ENCODE measurements at regions not wholly inside any gene's neighbourhood (a gene's known extent, or its start where the extent isn't known, plus 50 kb on each side); places are given as distances from the start of the nearest gene placed in this dataset.

DNA sequence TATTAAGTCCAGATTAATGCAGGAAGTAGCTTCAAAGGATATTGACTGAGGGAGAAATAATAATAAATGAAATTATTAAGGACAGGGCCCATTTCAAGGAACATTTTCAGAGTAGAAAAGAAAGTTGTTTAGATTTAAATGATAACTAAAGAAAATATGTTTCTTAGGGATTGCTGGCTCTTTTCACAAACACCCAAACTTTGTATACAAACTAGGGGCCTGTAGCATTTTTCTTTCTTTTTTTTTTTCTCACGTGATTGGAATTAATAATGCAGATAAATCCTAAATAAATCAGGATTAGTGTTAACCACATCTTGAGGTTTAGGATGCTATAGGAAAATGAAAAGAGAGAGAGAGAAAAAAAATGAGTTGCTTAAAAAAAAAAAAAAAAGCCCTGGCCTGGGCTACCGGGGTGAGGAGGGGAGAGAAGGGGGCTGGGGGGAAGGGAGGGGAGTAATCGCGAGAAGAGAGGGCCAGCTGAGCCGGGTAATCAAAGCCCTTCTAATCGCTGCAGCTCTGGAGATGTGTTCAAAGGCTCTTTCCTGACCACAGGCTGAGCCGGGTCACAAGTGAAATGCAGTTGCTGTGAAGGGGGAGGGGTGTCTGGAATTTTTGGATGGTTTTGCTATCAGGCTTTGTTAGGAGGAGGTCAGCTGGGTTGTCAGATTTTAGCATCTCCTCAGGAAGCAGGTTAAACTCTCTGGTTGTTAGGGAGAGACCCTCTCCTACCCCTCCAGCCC is 104.6 kb upstream of the ZFHX3 start:
- Histone ChIP-seq H3K36me3 (ENCODE audit: insufficient read depth, low read length) (no peaks in the 10 kb centered on the region), H3K4me1 (ENCODE audit: control insufficient read depth, insufficient read depth, low read length) (no peaks in the 10 kb centered on the region), H3K27me3 (ENCODE audit: control insufficient read depth, insufficient read depth, low read length) (no peaks in the 10 kb centered on the region), H3K4me2 (ENCODE audit: low read length) (no peak overlapping the region), H3K9ac (ENCODE audit: low read depth, low read length) (no peak overlapping the region), H3K4me3 (ENCODE audit: low read length) (no peak overlapping the region), H3K9me3 (replicated peaks; ENCODE audit: low read length) (no peaks in the 10 kb centered on the region)

- H3K4me1 ChIP-seq (ENCODE audit: control insufficient read depth, insufficient read depth, low read length): no peaks in the 10 kb centered on the region
- no peaks in the 10 kb centered on the region for H3K9me3 ChIP-seq (replicated peaks; ENCODE audit: low read length)
- H3K4me2 ChIP-seq (ENCODE audit: low read length): no peak overlapping the region
- H3K4me3 ChIP-seq (ENCODE audit: low read length): no peak overlapping the region
- no peak overlapping the region for H3K9ac ChIP-seq (ENCODE audit: low read depth, low read length)
- H3K27me3 ChIP-seq (ENCODE audit: control insufficient read depth, insufficient read depth, low read length): no peaks in the 10 kb centered on the region
- no peaks in the 10 kb centered on the region for H3K36me3 ChIP-seq (ENCODE audit: insufficient read depth, low read length)
These were observed 104.0 kb upstream of the ZFHX3 start for GRCh38 chr16:73151941-73152340.

- Histone ChIP-seq H3K4me1 (ENCODE audit: control insufficient read depth, insufficient read depth, low read length) (no peaks in the 10 kb centered on the region), H3K36me3 (ENCODE audit: insufficient read depth, low read length) (no peaks in the 10 kb centered on the region), H3K9me3 (replicated peaks; ENCODE audit: low read length) (no peaks in the 10 kb centered on the region), H3K27me3 (ENCODE audit: control insufficient read depth, insufficient read depth, low read length) (no peaks in the 10 kb centered on the region), H3K9ac (ENCODE audit: low read depth, low read length) (no peak overlapping the region), H3K4me2 (ENCODE audit: low read length) (no peak overlapping the region), H3K4me3 (ENCODE audit: low read length) (no peak overlapping the region)
These were observed 103.3 kb upstream of the ZFHX3 start for GRCh38 chr16:73151225-73151624.

DNA sequence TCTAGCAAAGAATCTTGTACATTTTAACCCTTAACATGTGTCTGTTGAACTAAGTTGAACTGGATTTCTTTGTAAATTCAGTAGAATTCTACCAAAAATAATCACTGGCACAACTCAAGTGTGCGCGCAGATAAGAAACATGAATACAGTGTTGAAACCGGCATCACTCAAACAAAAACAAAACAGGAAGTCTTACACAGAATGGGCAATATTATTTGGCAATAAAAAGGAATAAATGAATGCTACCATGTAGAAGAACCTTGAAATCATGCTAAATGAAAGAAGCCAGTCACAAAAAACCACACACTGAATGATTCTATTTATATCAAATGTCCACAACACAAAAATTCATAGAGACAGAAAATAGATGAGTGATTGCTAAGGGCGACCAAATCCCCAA is 102.9 kb upstream of the ZFHX3 start:
- Histone ChIP-seq H3K27me3 (ENCODE audit: control insufficient read depth, insufficient read depth, low read length) (no peaks in the 10 kb centered on the region), H3K4me2 (ENCODE audit: low read length) (no peak overlapping the region), H3K4me1 (ENCODE audit: control insufficient read depth, insufficient read depth, low read length) (no peaks in the 10 kb centered on the region), H3K9me3 (replicated peaks; ENCODE audit: low read length) (no peaks in the 10 kb centered on the region), H3K36me3 (ENCODE audit: insufficient read depth, low read length) (no peaks in the 10 kb centered on the region), H3K9ac (ENCODE audit: low read depth, low read length) (no peak overlapping the region), H3K4me3 (ENCODE audit: low read length) (no peak overlapping the region)

DNA sequence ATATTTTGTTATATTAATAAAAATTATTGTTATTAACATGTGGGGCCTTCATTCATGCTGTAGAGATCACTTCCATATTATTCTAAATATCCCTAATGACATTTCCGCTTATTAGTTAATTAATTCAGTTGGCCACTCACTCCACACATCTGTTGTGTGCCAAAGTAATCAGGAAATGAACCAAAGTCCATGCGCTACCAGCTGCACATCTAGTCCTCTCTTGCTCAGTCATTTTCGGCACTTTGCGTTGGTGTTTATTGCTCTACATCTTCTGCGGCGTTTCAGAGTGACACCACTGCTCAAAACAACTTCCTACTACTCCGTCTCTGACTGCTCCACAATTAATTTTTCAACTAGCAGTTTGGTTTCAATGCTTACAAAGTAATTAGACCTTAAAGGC is 101.4 kb upstream of the ZFHX3 start:
- Histone ChIP-seq H3K9ac (ENCODE audit: low read depth, low read length) (no peak overlapping the region), H3K9me3 (replicated peaks; ENCODE audit: low read length) (no peaks in the 10 kb centered on the region), H3K4me1 (ENCODE audit: control insufficient read depth, insufficient read depth, low read length) (no peaks in the 10 kb centered on the region), H3K4me3 (ENCODE audit: low read length) (no peak overlapping the region), H3K4me2 (ENCODE audit: low read length) (no peak overlapping the region), H3K27me3 (ENCODE audit: control insufficient read depth, insufficient read depth, low read length) (no peaks in the 10 kb centered on the region), H3K36me3 (ENCODE audit: insufficient read depth, low read length) (no peaks in the 10 kb centered on the region)

- Histone ChIP-seq H3K4me3 (ENCODE audit: low read length) (no peak overlapping the region), H3K4me2 (ENCODE audit: low read length) (no peak overlapping the region), H3K9me3 (replicated peaks; ENCODE audit: low read length) (no peaks in the 10 kb centered on the region), H3K9ac (ENCODE audit: low read depth, low read length) (no peak overlapping the region), H3K27me3 (ENCODE audit: control insufficient read depth, insufficient read depth, low read length) (no peaks in the 10 kb centered on the region), H3K36me3 (ENCODE audit: insufficient read depth, low read length) (no peaks in the 10 kb centered on the region), H3K4me1 (ENCODE audit: control insufficient read depth, insufficient read depth, low read length) (no peaks in the 10 kb centered on the region)
These were observed 100.0 kb upstream of the ZFHX3 start for GRCh38 chr16:73147958-73148357.

GRCh38 chr16:73145166-73145880 is 97.4 kb upstream of the ZFHX3 start:
- Histone ChIP-seq H3K27me3 (ENCODE audit: control insufficient read depth, insufficient read depth, low read length) (no peaks in the 10 kb centered on the region), H3K4me3 (ENCODE audit: low read length) (no peak overlapping the region), H3K4me1 (ENCODE audit: control insufficient read depth, insufficient read depth, low read length) (no peaks in the 10 kb centered on the region), H3K4me2 (ENCODE audit: low read length) (no peak overlapping the region), H3K9me3 (replicated peaks; ENCODE audit: low read length) (no peaks in the 10 kb centered on the region), H3K9ac (ENCODE audit: low read depth, low read length) (no peak overlapping the region), H3K36me3 (ENCODE audit: insufficient read depth, low read length) (no peaks in the 10 kb centered on the region)

DNA sequence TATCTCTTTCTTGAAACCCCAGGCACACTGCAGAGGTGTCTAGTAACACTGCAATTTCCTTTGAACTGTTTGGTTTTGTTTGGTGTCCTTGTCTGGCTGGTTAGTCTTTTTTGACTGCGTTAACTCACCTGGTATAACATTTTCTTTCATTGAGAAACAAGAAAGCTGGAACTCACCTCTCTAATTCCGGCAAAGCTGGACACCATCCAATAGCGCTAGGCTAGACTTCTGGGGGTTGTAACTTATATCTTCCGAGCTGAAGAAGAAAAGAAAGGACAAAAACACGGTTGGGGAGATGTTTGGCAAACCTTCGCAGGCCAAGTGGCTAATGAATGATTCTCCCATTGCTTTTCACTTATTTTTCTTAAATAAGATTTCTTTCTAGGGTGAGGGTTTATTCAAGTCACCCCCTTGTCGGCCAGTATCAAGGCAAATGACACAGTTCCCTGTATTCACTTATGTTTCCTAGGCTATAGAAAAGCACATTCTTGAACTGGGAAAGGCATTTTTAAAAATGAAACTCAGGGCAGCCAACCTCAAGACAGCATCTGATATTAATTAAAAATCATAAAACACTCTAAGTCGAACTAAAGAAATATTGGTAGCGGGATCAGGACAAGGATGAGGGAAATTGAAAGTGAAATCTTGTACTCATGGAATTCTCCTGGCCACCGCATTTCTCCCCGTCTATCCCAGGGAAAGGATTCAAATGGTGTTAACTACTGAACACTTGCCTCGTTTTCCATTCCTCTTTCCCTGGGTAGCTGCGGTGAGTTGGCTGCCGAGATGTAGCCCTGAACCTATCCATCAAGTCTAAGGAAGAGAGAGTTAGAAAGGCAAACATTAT is 95.9 kb upstream of the ZFHX3 start:
- no peaks in the 10 kb centered on the region for H3K36me3 ChIP-seq (ENCODE audit: insufficient read depth, low read length)
- peak overlapping the region; percentile 18 for H3K9ac ChIP-seq (ENCODE audit: low read depth, low read length)
- no peaks in the 10 kb centered on the region for H3K9me3 ChIP-seq (replicated peaks; ENCODE audit: low read length)
- H3K4me3 ChIP-seq (ENCODE audit: low read length): peak overlapping the region; percentile 56
- no peaks in the 10 kb centered on the region for H3K4me1 ChIP-seq (ENCODE audit: control insufficient read depth, insufficient read depth, low read length)
- H3K27me3 ChIP-seq (ENCODE audit: control insufficient read depth, insufficient read depth, low read length): no peaks in the 10 kb centered on the region
- H3K4me2 ChIP-seq (ENCODE audit: low read length): peak overlapping the region; percentile 66

GRCh38 chr16:73143002-73143401 is 95.1 kb upstream of the ZFHX3 start:
- Histone ChIP-seq H3K9ac (ENCODE audit: low read depth, low read length) (no peak overlapping the region), H3K27me3 (ENCODE audit: control insufficient read depth, insufficient read depth, low read length) (no peaks in the 10 kb centered on the region), H3K9me3 (replicated peaks; ENCODE audit: low read length) (no peaks in the 10 kb centered on the region), H3K4me2 (ENCODE audit: low read length) (no peak overlapping the region), H3K4me3 (ENCODE audit: low read length) (no peak overlapping the region), H3K36me3 (ENCODE audit: insufficient read depth, low read length) (no peaks in the 10 kb centered on the region), H3K4me1 (ENCODE audit: control insufficient read depth, insufficient read depth, low read length) (no peaks in the 10 kb centered on the region)

DNA sequence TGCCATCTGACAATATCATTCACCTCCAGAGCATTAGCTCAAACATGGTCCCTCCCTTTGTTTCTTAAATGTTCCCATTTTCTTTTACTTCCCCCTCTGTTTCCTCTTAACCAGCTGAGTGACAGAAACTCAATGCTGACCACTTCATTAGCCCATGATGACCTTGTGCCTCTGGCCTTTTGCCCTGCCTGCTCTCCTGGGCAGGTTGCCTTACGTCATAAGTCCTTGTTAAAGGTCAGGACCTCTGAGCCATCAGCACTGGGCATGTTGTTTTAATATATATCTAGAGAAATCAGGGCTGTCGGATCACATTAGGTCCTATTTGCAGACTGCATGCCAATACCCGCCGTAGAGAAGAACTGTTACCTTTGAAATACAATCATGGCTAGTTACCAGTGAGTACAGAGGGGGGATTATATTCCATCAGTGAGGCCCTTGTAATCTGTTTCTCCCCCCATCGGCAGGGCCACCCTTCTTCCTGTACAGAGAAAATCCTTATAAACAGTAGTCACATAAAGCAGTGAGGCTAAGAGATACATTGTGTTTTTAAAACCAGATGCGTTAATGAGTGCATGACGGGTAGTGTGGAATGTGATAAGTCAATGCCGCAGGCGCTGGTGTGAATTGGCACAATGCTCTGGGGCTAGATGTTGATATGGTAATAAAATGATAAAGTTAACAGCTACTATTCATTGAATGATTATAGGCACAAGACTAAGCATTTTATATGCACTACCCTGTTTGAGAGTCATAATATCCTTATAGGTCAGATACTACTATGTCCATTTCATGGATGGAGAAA is 94.3 kb upstream of the ZFHX3 start:
- Histone ChIP-seq H3K4me3 (ENCODE audit: low read length) (no peak overlapping the region), H3K36me3 (ENCODE audit: insufficient read depth, low read length) (no peaks in the 10 kb centered on the region), H3K4me2 (ENCODE audit: low read length) (no peak overlapping the region), H3K9ac (ENCODE audit: low read depth, low read length) (no peak overlapping the region), H3K27me3 (ENCODE audit: control insufficient read depth, insufficient read depth, low read length) (peaks cover 6% of the 10 kb centered on the region), H3K9me3 (replicated peaks; ENCODE audit: low read length) (no peaks in the 10 kb centered on the region), H3K4me1 (ENCODE audit: control insufficient read depth, insufficient read depth, low read length) (no peaks in the 10 kb centered on the region)

DNA sequence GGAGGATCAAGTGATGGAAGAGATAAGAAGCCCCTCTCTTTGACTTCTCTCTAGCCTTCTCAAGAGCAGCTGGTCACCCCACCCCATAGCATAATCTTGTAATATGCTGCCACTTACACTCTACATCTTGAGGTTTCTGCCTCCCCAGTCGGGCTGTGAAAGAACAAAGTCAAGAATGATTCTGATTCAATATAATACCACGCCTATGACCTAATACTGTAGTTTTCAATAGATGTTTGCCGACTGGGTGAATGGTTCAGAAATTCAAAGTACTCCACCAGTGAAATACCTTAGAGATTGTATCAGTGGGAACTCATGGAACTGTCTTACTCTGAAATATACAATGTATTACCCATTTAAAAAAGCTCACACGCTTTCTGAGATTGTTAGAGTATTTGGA is 93.0 kb upstream of the ZFHX3 start:
- H3K27me3 ChIP-seq (ENCODE audit: control insufficient read depth, insufficient read depth, low read length): peaks cover 10% of the 10 kb centered on the region
- H3K4me2 ChIP-seq (ENCODE audit: low read length): no peak overlapping the region
- H3K9me3 ChIP-seq (replicated peaks; ENCODE audit: low read length): no peaks in the 10 kb centered on the region

More for the DNA sequence above, 93.0 kb upstream of the ZFHX3 start:
- Histone ChIP-seq H3K4me1 (ENCODE audit: control insufficient read depth, insufficient read depth, low read length) (no peaks in the 10 kb centered on the region), H3K4me3 (ENCODE audit: low read length) (no peak overlapping the region), H3K36me3 (ENCODE audit: insufficient read depth, low read length) (no peaks in the 10 kb centered on the region), H3K9ac (ENCODE audit: low read depth, low read length) (no peak overlapping the region)
